GM21526 (cell line): ENCODE measurements at regions not wholly inside any gene's neighbourhood (a gene's known extent, or its start where the extent isn't known, plus 50 kb on each side); places are given as distances from the start of the nearest gene placed in this dataset.

Experiments
- ATAC-seq: cut with Tn5 transposase; IDR thresholded peaks from one replicate; pipeline ENCODE4 v1.9.1; 2021; ENCODE audit warnings: moderate library complexity; ENCODE audit not compliant: unreplicated experiment, low FRiP score

DNA sequence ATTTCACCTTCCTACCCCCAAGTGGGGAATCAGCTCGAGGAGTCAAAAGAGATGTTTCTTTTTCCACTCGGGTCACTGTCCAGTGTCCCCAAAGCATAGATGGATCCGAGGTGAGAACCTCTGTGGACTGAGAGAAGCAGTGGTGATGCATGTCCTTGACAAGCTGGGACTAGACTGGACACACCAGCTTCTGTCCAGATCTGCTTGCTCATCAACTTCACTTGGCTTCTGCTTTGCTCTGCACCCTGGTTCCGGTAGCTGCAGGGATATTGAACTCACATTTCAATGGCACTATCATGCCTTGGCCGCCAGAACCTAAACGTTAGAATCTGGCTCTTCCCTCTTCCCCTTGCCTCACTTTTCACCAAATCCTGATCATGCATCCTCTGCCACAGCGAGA, 50.3 kb upstream of the CXCL12 start:
- ATAC-seq = no peak

GRCh38 chr10:44436240-44436639, 51.3 kb upstream of the CXCL12 start:
- ATAC-seq = no peak

GRCh38 chr10:44437840-44438511, 53.1 kb upstream of the CXCL12 start:
- no peak for ATAC-seq

- no peak for ATAC-seq
These were observed 54.5 kb upstream of the CXCL12 start for GRCh38 chr10:44439239-44439957.

GRCh38 chr10:44439958-44440244, 55.0 kb upstream of the CXCL12 start:
- no peak for ATAC-seq

DNA sequence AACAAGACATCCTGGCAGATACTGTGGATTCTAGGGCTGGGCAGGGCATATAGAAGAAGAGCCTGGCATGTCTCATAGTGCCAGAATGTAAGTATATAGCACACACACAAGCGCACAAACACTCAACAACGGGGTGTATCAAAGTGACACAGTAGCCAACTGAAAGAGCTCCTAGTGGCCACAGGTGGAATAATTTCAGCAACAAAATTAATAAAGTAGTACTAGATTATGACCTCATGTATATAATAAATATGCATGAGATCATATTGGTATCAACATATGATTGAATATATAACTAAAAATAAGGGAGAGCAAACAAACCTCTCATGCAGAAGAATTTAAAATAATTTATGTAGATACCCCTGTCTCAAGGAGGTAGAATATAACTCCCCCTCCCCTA, 72.4 kb upstream of the CXCL12 start:
- ATAC-seq = no peak

DNA sequence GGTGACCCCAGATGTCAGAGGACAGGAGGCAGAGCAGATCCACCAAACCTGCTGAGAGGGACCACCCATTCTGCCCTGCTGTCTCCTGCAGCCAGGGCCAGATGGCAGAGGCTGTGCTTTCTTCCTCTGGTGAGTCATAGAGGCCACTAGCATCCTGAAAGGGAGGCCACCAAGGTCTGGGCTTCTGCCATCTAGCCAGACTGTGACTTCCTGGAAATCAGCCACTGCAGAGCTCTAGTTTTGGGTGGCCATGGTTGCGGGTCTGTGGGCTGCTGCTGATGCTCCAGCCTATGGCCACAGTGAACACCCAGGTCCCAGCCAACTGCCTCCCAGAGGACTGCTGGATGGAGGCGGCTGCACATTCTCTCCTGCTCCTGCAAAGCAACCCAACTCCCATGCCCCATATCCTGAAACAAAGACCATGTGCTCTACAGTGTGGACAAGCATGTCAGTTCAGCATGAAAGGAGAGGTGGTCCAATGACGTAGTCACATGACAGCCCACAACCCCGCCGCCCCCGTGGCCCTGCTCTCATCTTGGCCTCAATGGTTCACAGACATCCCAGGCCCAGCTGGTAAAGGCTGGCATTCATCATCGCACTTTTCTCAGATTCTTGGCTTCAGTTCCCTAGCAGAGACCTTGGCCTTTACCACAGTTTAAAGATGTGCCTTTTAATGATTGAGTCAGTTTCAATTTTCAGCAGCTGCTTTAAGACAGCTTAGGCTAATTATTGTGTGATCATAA, 73.9 kb upstream of the CXCL12 start:
- no peak for ATAC-seq

DNA sequence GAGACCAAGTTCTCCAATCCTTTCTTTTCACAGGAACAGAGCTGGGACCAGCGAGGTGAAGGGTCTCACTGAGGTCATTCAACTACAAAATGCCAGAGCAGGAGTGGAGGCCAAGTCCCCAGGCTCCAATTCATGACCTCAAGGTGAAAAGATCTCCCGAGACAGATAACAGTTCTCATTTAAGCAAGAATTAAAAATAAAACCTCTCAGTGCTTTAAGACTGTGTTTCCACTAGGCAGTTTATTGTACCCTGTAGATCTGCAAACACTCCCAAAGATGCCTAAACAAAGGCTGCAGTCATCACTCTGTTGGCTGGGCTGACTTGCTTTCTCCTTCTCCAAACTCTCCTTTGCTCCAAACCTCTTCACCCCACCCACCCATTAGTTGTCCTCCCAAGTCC, 74.8 kb upstream of the CXCL12 start:
- no peak for ATAC-seq

GRCh38 chr10:44460416-44460815, 75.5 kb upstream of the CXCL12 start:
- ATAC-seq = no peak

DNA sequence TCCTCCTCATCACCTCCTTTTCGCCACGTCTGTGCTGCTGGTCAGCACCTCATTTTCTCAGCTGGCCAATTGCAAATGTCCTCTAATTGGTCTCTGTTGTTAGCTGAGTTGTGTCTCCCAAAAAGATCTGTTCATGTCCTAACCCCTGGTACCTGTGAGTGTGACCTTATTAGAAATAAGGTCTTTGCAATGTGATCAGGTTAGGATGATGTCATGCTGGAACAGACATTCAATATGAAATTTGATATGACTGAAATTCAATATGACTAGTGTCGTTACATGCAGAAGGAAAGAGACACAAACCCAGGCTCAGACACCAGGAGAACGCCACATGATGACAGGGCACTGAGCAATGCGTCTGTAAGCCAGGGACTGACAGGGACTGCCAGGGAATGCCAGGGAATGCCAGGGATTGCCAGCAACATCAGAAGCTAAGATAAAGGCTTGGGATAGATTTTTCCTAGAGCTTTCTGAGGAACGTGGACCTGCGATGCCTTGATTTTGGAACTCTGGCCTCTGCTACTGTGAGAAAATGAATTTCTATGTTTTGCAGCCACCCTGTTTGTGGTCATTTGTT, 77.5 kb upstream of the CXCL12 start:
- ATAC-seq = no peak

GRCh38 chr10:44463511-44464121, 78.7 kb upstream of the CXCL12 start:
- no peak for ATAC-seq

DNA sequence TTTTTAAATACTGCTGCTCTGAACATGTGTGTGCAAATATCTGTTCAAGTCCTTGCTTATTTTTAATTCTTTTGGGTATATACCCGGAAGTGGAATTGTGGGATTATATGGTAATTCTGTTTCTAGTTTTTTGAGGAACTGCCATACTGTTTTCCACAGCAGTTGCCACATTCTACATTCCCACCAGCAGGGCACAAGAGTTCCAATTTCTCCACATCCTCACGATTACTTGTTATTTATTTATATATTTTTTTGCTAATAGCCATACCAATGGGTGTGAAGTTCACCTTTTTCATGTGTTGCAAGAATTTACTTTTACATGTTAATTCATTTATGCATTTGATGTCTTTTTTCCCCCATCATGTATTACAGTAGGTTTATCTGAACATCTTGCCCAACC, 79.6 kb upstream of the CXCL12 start:
- no peak for ATAC-seq

- no peak for ATAC-seq
These were observed 80.7 kb upstream of the CXCL12 start for GRCh38 chr10:44465401-44466115.

GRCh38 chr10:44466236-44466635, 81.3 kb upstream of the CXCL12 start:
- ATAC-seq = no peak

- ATAC-seq = no peak
These were observed 82.2 kb upstream of the CXCL12 start for GRCh38 chr10:44467090-44467489.

DNA sequence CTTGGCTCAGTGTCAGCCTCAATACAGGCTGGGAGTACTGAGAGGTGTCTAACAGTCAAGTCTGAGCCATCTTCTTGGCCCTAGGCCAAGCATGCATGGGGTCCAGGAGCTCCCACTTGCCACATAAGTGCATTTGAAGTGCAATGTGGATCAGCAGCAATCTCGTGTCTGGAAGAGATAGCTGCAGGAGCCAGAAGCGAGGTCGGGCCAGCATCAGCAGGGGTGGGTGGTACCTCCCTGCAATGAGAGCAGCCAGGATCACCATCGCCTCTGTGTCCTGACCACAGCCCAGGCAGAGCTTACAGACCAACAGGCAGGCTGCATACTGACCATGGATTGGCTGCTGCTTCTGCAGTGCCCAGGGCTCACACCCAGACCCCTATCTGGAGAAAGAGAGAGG, 83.0 kb upstream of the CXCL12 start:
- no peak for ATAC-seq

DNA sequence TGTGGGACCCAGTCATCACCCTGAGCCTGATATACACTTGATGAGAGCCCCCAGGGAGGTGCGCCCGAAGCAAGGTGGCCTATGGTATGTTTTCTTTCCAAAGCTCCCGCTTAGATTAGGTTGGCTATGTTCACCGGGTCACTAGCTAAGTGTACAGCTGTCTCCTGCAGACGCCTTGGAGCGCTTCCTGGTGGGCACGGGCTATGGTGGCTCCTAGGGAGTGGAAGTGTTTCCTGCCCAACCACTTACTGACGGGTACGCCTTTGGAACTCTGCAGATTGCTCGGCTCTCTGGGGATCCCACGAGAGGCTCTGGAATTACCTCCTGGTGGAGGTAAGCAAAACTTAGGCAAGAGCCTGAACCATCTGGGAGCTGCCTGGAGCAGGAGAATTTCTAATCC, 83.6 kb upstream of the CXCL12 start:
- ATAC-seq = no peak

GRCh38 chr10:44468965-44469364, 84.1 kb upstream of the CXCL12 start:
- ATAC-seq = no peak

- no peak for ATAC-seq
These were observed 85.9 kb upstream of the CXCL12 start for GRCh38 chr10:44470784-44471183.

GRCh38 chr10:44471410-44471809, 86.5 kb upstream of the CXCL12 start:
- no peak for ATAC-seq

DNA sequence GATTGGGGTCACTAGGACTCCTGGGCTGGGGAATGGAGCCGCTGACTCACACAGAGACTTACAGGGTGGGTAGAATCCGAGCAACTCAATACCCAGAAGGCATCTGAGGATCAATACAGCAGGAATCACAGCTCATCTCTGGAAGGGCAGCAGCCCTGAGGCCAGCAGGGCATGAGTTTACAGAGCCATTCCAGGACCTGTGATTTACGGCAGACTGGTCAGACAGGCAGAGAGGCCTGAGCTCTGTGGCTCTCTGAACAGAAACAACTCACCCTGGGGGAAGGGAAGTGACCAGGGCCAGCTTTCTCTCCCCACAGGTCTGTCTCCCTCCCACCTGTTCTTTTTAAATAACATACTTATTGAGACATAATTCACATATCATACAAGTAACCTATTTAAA, 88.2 kb upstream of the CXCL12 start:
- no peak for ATAC-seq
